Gastrocnemius medialis (tissue), 4 donors: ENCODE measurements at regions not wholly inside any gene's neighbourhood (a gene's known extent, or its start where the extent isn't known, plus 50 kb on each side); places are given as distances from the start of the nearest gene placed in this dataset.

Experiments used
- POLR2A ChIP-seq, 2 donors: fragments of 450-650 bp; IDR thresholded peaks; one replicate each; pipeline ENCODE4 v1.6.1; 2017; ENCODE audit warnings: antibody characterized with exemption in 2 of 2, mild to moderate bottlenecking in 2 of 2, moderate library complexity in 2 of 2
- TF ChIP-seq, protein P1 (sequence below), 5 experiments: fragments of 450-650 bp in 3 of 5; fragments of 200-600 bp in 2 of 5; sonication (generic) in 2 of 5; IDR thresholded peaks in 4 of 5; conservative IDR thresholded peaks in 1 of 5; 1 replicate in 4 of 5; 2 replicates in 1 of 5; pipeline ENCODE4 v1.5.1; 2016 to 2019; ENCODE audit warnings: antibody characterized with exemption in 5 of 5, mild to moderate bottlenecking in 3 of 5, moderate library complexity in 3 of 5

DNA sequence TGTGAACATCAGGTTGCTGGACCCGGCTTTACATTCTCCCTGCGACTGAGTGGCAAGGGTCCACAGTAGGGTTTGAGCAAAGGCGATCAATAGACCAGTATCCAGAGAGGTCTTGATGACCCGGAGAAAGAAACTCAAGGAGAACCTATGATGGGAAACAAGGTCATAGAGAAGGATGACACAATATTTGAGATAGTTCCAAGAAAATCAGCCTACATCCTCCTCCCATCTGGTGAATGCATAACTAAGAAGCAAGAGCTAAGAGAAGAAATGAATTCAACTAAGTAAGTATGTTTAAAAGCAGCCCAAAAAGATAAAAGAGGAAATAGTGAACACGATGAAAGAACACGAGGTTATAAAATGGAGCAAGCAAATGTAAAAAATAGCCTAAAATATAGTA is 166.3 kb downstream of the CD8B2 start:
- TF ChIP-seq, protein P1, sequence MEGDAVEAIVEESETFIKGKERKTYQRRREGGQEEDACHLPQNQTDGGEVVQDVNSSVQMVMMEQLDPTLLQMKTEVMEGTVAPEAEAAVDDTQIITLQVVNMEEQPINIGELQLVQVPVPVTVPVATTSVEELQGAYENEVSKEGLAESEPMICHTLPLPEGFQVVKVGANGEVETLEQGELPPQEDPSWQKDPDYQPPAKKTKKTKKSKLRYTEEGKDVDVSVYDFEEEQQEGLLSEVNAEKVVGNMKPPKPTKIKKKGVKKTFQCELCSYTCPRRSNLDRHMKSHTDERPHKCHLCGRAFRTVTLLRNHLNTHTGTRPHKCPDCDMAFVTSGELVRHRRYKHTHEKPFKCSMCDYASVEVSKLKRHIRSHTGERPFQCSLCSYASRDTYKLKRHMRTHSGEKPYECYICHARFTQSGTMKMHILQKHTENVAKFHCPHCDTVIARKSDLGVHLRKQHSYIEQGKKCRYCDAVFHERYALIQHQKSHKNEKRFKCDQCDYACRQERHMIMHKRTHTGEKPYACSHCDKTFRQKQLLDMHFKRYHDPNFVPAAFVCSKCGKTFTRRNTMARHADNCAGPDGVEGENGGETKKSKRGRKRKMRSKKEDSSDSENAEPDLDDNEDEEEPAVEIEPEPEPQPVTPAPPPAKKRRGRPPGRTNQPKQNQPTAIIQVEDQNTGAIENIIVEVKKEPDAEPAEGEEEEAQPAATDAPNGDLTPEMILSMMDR (IDR thresholded peaks at IDR 0.05 in 4 of 5, conservative IDR thresholded peaks at IDR 0.05 in 1 of 5), result no peak
- TF ChIP-seq POLR2A (IDR thresholded peaks at IDR 0.05), result no peak
